GM18502 (cell line): ENCODE measurements at regions not wholly inside any gene's neighbourhood (a gene's known extent, or its start where the extent isn't known, plus 50 kb on each side); places are given as distances from the start of the nearest gene placed in this dataset.

ENCODE experiments used
- ATAC-seq: cut with Tn5 transposase; IDR thresholded peaks from one replicate; pipeline ENCODE4 v1.9.1; 2021; ENCODE audit warnings: mild to moderate bottlenecking; ENCODE audit not compliant: unreplicated experiment, poor library complexity

- ATAC-seq = no peak
These were observed 409.5 kb downstream of the BTBD3 start for GRCh38 chr20:12327205-12327604.

GRCh38 chr20:12331236-12331635 lies 413.5 kb downstream of the BTBD3 start:
- no peak for ATAC-seq

GRCh38 chr20:12337601-12338000 lies 419.9 kb downstream of the BTBD3 start:
- no peak for ATAC-seq

- no peak for ATAC-seq
These were observed 428.3 kb downstream of the BTBD3 start for GRCh38 chr20:12345978-12346377.

GRCh38 chr20:12353842-12354241 lies 436.1 kb downstream of the BTBD3 start:
- ATAC-seq = no peak

GRCh38 chr20:12354725-12355124 lies 437.0 kb downstream of the BTBD3 start:
- no peak for ATAC-seq

GRCh38 chr20:12355185-12355584 lies 437.5 kb downstream of the BTBD3 start:
- ATAC-seq = no peak

- no peak for ATAC-seq
These were observed 440.4 kb downstream of the BTBD3 start for GRCh38 chr20:12358006-12358654.

GRCh38 chr20:12358655-12359009 lies 440.9 kb downstream of the BTBD3 start:
- no peak for ATAC-seq

- ATAC-seq = no peak
These were observed 454.3 kb downstream of the BTBD3 start for GRCh38 chr20:12371990-12372389.

GRCh38 chr20:12372557-12372956 lies 454.9 kb downstream of the BTBD3 start:
- ATAC-seq = no peak

GRCh38 chr20:12375967-12376366 lies 458.3 kb downstream of the BTBD3 start:
- no peak for ATAC-seq

GRCh38 chr20:12383821-12384220 lies 466.1 kb downstream of the BTBD3 start:
- ATAC-seq = no peak

- ATAC-seq = no peak
These were observed 469.1 kb downstream of the BTBD3 start for GRCh38 chr20:12386821-12387220.

- no peak for ATAC-seq
These were observed 473.4 kb downstream of the BTBD3 start for GRCh38 chr20:12391099-12391498.

- no peak for ATAC-seq
These were observed 477.1 kb downstream of the BTBD3 start for GRCh38 chr20:12394786-12395185.

GRCh38 chr20:12395353-12395752 lies 477.7 kb downstream of the BTBD3 start:
- no peak for ATAC-seq

- no peak for ATAC-seq
These were observed 478.1 kb downstream of the BTBD3 start for GRCh38 chr20:12395760-12396159.

- no peak for ATAC-seq
These were observed 481.6 kb downstream of the BTBD3 start for GRCh38 chr20:12399110-12399836.

GRCh38 chr20:12404941-12405340 lies 487.2 kb downstream of the BTBD3 start:
- ATAC-seq = no peak

- ATAC-seq = no peak
These were observed 489.3 kb downstream of the BTBD3 start for GRCh38 chr20:12406978-12407377.

- ATAC-seq = no peak
These were observed 491.8 kb downstream of the BTBD3 start for GRCh38 chr20:12409501-12409900.
